GM06990 (cell line): ENCODE measurements at regions not wholly inside any gene's neighbourhood (a gene's known extent, or its start where the extent isn't known, plus 50 kb on each side); places are given as distances from the start of the nearest gene placed in this dataset.

Source experiments
- DNase-seq: peaks from one replicate; pipeline ENCODE4 v3.0.0-alpha.2; 2011; ENCODE audit not compliant: insufficient read length; ENCODE audit errors: extremely low read depth
- H3K27me3 ChIP-seq: replicated peaks from 2 replicates; pipeline ENCODE4 v1.6.0; 2011; ENCODE audit warnings: low read length; ENCODE audit not compliant: control insufficient read depth, insufficient read depth
- H3K36me3 ChIP-seq: 2 replicates; pipeline ENCODE4 v1.5.1; 2011; ENCODE audit warnings: low read length; ENCODE audit not compliant: control insufficient read depth, insufficient read depth
- H3K4me3 ChIP-seq: replicated peaks from 2 replicates; pipeline ENCODE4 v1.5.1; 2011; ENCODE audit warnings: low read depth, mild to moderate bottlenecking, control low read depth, low read length
- TF ChIP-seq, protein P1 (sequence below): IDR thresholded peaks from 2 replicates; pipeline ENCODE4 v1.5.1; 2011; ENCODE audit warnings: low read length, control low read depth, mild to moderate bottlenecking, inconsistent platforms; ENCODE audit not compliant: insufficient read depth, poor library complexity, severe bottlenecking

DNA sequence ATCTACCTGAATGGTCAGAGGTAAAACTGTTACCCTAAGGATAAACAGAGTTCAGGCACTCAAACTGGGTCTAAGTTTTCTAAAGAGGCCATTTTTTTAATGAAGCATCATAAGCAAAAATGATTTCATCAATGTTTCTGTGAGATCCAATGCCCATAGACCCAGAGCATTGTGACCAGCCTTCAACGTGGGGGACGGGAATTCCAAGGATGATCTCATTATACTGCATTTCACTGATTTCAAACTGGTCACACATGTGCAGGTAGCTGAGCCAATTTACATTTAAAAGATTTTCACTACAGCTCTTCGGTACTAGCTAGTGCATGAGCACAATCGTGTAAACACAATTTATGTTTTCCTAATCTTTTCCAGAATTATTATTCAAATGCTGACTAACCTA lies 472.9 kb downstream of the DIPK2A start:
- no peaks in the 10 kb centered on the region for H3K27me3 ChIP-seq
- H3K4me3 ChIP-seq, result no peak overlapping the region
- no peak for DNase-seq
- H3K36me3 ChIP-seq, result no peaks in the 10 kb centered on the region
- TF ChIP-seq, protein P1, sequence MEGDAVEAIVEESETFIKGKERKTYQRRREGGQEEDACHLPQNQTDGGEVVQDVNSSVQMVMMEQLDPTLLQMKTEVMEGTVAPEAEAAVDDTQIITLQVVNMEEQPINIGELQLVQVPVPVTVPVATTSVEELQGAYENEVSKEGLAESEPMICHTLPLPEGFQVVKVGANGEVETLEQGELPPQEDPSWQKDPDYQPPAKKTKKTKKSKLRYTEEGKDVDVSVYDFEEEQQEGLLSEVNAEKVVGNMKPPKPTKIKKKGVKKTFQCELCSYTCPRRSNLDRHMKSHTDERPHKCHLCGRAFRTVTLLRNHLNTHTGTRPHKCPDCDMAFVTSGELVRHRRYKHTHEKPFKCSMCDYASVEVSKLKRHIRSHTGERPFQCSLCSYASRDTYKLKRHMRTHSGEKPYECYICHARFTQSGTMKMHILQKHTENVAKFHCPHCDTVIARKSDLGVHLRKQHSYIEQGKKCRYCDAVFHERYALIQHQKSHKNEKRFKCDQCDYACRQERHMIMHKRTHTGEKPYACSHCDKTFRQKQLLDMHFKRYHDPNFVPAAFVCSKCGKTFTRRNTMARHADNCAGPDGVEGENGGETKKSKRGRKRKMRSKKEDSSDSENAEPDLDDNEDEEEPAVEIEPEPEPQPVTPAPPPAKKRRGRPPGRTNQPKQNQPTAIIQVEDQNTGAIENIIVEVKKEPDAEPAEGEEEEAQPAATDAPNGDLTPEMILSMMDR, result no peak

DNA sequence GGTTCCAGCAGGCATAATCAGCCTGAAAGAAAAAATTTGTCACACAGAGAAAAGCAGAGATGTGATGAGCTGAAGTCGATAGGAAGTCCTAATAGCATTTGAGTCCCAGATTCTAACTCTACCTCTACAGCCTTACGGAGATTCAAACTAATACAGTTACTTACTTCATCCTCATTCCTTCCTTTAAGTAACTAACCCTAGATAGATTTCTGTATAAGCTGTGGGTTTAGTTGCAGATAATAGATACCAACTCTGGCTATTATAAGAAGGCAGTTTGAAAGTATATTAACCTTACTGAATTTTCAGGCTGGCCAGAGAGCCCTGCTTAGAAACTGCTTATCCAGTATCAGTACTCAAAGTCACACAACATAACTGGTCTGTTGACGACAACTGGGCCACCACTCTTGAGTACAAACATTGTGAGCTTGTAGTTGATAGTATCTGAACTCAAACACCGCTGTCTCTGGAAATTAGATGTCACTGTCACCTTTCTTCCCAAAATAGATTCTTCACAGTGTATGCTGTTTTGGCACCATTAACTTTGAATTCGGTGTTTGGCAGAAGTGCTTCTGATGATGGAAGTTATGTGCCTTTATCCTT lies 484.3 kb downstream of the DIPK2A start:
- DNase-seq, result no peak
- TF ChIP-seq, protein P1, result no peak

DNA sequence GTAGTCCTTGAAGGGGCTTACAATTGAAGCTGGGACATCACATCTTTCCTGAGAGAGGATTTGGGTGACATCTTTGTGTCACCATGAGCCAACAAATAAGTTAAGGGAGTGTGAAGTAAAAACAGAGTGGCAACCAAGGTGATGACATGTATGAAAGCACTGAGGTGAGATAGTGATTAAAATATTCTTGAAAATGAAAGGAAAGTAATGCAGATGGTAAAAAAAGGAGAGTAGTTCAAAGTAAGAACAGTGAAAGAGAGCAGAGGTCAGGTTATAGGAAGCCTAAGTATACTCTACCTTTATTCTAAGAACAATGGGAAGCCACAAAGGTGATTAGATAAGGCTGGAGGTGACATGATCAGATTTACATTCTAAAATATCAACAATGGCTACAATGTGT lies 486.1 kb downstream of the DIPK2A start:
- no peaks in the 10 kb centered on the region for H3K27me3 ChIP-seq
- no peak for DNase-seq
- no peak overlapping the region for H3K4me3 ChIP-seq
- TF ChIP-seq, protein P1, result no peak
- H3K36me3 ChIP-seq, result no peaks in the 10 kb centered on the region

More for the DNA sequence above, 484.3 kb downstream of the DIPK2A start:
- H3K4me3 ChIP-seq, result no peak overlapping the region
- no peaks in the 10 kb centered on the region for H3K27me3 ChIP-seq
- no peaks in the 10 kb centered on the region for H3K36me3 ChIP-seq

DNA sequence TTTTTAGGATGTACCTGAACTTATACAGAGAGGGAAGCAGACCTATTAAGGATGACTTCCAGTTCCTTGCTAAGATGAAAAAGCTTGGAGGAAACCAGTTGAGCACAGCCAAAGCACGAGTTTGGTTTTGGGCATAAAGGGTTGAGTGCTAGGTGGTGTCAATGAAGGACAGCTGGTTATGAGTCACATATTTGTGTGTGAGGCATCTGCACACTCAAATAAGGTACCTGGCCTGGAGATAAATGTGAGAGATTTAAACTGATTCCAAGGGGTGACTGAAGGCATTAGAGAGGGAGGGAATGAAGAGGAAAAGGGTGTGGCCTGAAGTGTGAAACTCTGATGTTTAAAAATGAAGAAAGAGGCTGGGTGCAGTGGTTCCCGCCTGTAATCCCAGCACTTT lies 486.7 kb downstream of the DIPK2A start:
- no peaks in the 10 kb centered on the region for H3K27me3 ChIP-seq
- TF ChIP-seq, protein P1, result no peak

DNA sequence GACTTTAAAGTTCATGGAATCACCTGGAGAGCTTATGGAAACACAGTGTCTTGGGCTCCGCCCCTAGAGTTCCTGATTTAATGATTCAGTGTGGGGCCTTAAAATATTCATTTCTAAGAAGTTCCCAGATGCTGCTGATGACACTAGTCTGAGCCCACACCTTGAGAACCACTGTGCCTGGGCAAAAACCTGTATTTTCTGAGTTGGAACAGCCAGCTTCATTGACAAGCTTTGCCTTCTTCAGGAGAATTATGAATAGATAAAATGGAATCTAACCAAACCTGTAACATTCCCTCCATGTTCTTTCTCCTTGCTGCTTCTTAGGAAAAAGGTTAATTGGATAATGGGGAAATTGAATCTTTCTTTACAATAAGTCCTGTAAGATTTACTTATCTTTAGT lies 490.7 kb downstream of the DIPK2A start:
- DNase-seq, result no peak
- Histone ChIP-seq H3K36me3 (no peaks in the 10 kb centered on the region), H3K4me3 (no peak overlapping the region), H3K27me3 (no peaks in the 10 kb centered on the region)
- TF ChIP-seq, protein P1, result no peak

More for the DNA sequence above, 486.7 kb downstream of the DIPK2A start:
- DNase-seq, result no peak
- Histone ChIP-seq H3K36me3 (no peaks in the 10 kb centered on the region), H3K4me3 (no peak overlapping the region)

DNA sequence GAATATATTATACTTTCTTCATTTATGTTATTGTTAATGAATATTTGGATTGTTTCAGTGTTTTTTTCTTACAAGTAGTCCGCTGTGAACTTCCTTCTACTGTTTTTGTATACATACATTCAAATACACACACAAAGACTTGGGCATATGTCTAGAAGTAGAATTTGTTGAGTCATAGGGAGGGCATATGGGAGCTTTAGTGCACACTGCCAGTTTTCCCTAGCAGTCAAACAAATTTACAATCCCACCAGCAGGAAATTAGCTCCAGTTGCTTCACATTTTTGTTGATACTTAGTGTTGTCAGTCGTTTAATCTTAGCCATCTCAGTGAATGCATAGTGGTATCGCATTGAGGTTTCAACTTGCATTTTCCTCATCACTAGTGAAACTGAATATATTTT lies 492.3 kb downstream of the DIPK2A start:
- TF ChIP-seq, protein P1, result no peak
- Histone ChIP-seq H3K27me3 (no peaks in the 10 kb centered on the region), H3K36me3 (no peaks in the 10 kb centered on the region), H3K4me3 (no peak overlapping the region)
- no peak for DNase-seq
